LNCaP clone FGC (cell line): ENCODE measurements at regions not wholly inside any gene's neighbourhood (a gene's known extent, or its start where the extent isn't known, plus 50 kb on each side); places are given as distances from the start of the nearest gene placed in this dataset.

ENCODE experiments used
- DNase-seq: peaks from one replicate; pipeline ENCODE4 v3.0.0-alpha.2; 2011; ENCODE audit warnings: low read depth
- H3K4me3 ChIP-seq: 2 replicates; pipeline ENCODE4 v1.5.1; 2011; ENCODE audit warnings: mild to moderate bottlenecking, low read depth, low read length, control low read depth
- CTCF ChIP-seq: IDR thresholded peaks from 2 replicates; pipeline ENCODE4 v1.5.1; 2012; ENCODE audit warnings: mild to moderate bottlenecking; ENCODE audit not compliant: control insufficient read depth, insufficient read depth; ENCODE audit errors: extremely low read depth

GRCh38 chrX:98506907-98507306, 1623.2 kb downstream of the RPA4 start:
- TF ChIP-seq CTCF = no peak
- no peak for DNase-seq
- H3K4me3 ChIP-seq = no peak overlapping the region

- no peak overlapping the region for H3K4me3 ChIP-seq
- no peak for DNase-seq
Observed at GRCh38 chrX:98514032-98514431, 1630.3 kb downstream of the RPA4 start.

GRCh38 chrX:98516120-98516519, 1632.4 kb downstream of the RPA4 start:
- no peak for TF ChIP-seq CTCF
- no peak for DNase-seq
- no peak overlapping the region for H3K4me3 ChIP-seq

More at GRCh38 chrX:98514032-98514431, 1630.3 kb downstream of the RPA4 start:
- no peak for TF ChIP-seq CTCF

GRCh38 chrX:98523026-98523425, 1639.3 kb downstream of the RPA4 start:
- DNase-seq = no peak

GRCh38 chrX:98523521-98523920, 1639.8 kb downstream of the RPA4 start:
- DNase-seq = no peak
- no peak for TF ChIP-seq CTCF
- H3K4me3 ChIP-seq = no peak overlapping the region

More at GRCh38 chrX:98523026-98523425, 1639.3 kb downstream of the RPA4 start:
- no peak for TF ChIP-seq CTCF
- no peak overlapping the region for H3K4me3 ChIP-seq

GRCh38 chrX:98548519-98548918, 1664.8 kb downstream of the RPA4 start:
- no peak for TF ChIP-seq CTCF
- DNase-seq = no peak
- no peak overlapping the region for H3K4me3 ChIP-seq

GRCh38 chrX:98568795-98569194, 1685.1 kb downstream of the RPA4 start:
- H3K4me3 ChIP-seq = no peak overlapping the region
- TF ChIP-seq CTCF = no peak
- DNase-seq = no peak
